SH-SY5Y (cell line): ENCODE measurements at regions not wholly inside any gene's neighbourhood (a gene's known extent, or its start where the extent isn't known, plus 50 kb on each side); places are given as distances from the start of the nearest gene placed in this dataset.

Experiments
- GATA2 ChIP-seq: IDR thresholded peaks from 2 replicates; pipeline ENCODE4 v1.6.1; 2011; ENCODE audit warnings: mild to moderate bottlenecking, low read depth, low read length
- GATA3 ChIP-seq: IDR thresholded peaks from 2 replicates; pipeline ENCODE4 v1.6.1; 2011; ENCODE audit warnings: low read depth, mild to moderate bottlenecking, low read length, moderate library complexity

DNA sequence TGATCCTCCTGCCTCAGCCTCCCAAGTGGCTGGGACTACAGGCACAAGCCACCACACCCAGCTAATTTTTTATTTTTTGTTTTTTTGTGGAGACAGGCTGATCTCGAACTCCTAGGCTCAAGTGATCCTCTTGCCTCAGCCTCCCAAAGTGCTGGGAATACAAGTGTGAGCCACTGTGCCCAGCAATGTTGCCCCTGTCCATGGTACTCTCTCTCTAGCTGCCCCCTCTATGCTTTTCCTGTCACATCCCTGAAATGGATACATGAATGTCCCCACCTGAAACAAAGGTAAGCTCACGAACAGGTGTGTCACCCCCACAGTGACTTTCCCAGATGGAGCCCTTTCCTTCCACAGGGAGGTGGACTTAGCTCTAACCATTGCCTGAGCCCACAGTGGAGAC lies 141.1 kb upstream of the MGMT start:
- no peak for TF ChIP-seq GATA2
- no peak for TF ChIP-seq GATA3
